HepG2 (cell line): ENCODE measurements at regions not wholly inside any gene's neighbourhood (a gene's known extent, or its start where the extent isn't known, plus 50 kb on each side); places are given as distances from the start of the nearest gene placed in this dataset.

Experiments
- ATAC-seq: fragments of 200-7000 bp; cut with Tn5 transposase; 3 replicates; pipeline ENCODE4 v1.9.1; 2020; ENCODE audit warnings: mild to moderate bottlenecking, moderate library complexity
- BruUV-seq: library from RNA; stranded (reverse); fragments of 400-500 nt; replicated peaks from 2 replicates; lab custom pipeline; 2021; lab: Mats Ljungman, UMichigan
- CTCF ChIA-PET: fragments of 300-600 bp; formaldehyde crosslinking; extraction: SDS; loops from one replicate; lab custom pipeline; 2021; ENCODE audit warnings: low total read pairs, inconsistent platforms, low intra/inter-chr PET ratio; lab: Yijun Ruan, JAX
- POLR2A ChIA-PET: fragments of 350-600 bp; sonication (Branson Sonifier 250); formaldehyde crosslinking; loops from one replicate; lab custom pipeline; 2020; ENCODE audit warnings: antibody characterized with exemption, inconsistent platforms; lab: Yijun Ruan, JAX
- DNase-seq: peaks from one replicate; pipeline ENCODE4 v3.0.0-alpha.2; 2015; ENCODE audit warnings: low spot score
- FAIRE-seq: peaks from 3 replicates; lab custom pipeline; 2011; peaks lifted over from hg19 to GRCh38; lab: Jason Lieb, UNC
- H2AFZ ChIP-seq: one replicate; pipeline ENCODE4 v1.6.1; 2011; ENCODE audit warnings: low read length, inconsistent platforms
- H3K27ac ChIP-seq: fragments of 300-600 bp; 3 replicates; pipeline ENCODE4 v1.8.0; 2011; ENCODE audit warnings: mixed run types, mild to moderate bottlenecking, mixed read lengths, low read length, inconsistent platforms; ENCODE audit not compliant: insufficient read depth; ENCODE audit errors: extremely low read length
- H3K27me3 ChIP-seq, 2 experiments: fragments of 200-600 bp in 1 of 2; 2 replicates in 1 of 2; 3 replicates in 1 of 2; pipeline versions ENCODE4 v1.6.0 to v1.8.0; 2011; ENCODE audit warnings: low read length in 2 of 2, mild to moderate bottlenecking in 2 of 2, moderate library complexity in 2 of 2, inconsistent platforms in 1 of 2; ENCODE audit not compliant: insufficient read depth in 2 of 2, control insufficient read depth in 1 of 2
- H3K36me3 ChIP-seq, 2 experiments: fragments of 200-600 bp in 1 of 2; replicated peaks in 1 of 2; 2 replicates in 1 of 2; 3 replicates in 1 of 2; pipeline versions ENCODE4 v1.5.1 to v1.8.0; 2011; ENCODE audit warnings: low read length in 2 of 2, inconsistent platforms in 1 of 2; ENCODE audit not compliant: insufficient read depth in 2 of 2, control insufficient read depth in 1 of 2
- H3K4me1 ChIP-seq: 2 replicates; pipeline ENCODE4 v1.5.1; 2012; ENCODE audit warnings: low read length, inconsistent platforms; ENCODE audit not compliant: insufficient read depth
- H3K4me2 ChIP-seq: 2 replicates; pipeline ENCODE4 v1.6.0; 2011; ENCODE audit warnings: low read depth, low read length, inconsistent platforms
- H3K4me3 ChIP-seq, 3 experiments: fragments of 200-600 bp in 1 of 3; sonication (generic), shearing (Covaris generic) in 1 of 3; replicated peaks in 1 of 3; 2 replicates each; pipeline ENCODE4 v1.5.1; 2011 to 2016; ENCODE audit warnings: low read length in 3 of 3, inconsistent platforms in 2 of 3, low read depth in 2 of 3, mild to moderate bottlenecking in 2 of 3, control low read depth in 1 of 3, mixed read lengths in 1 of 3; ENCODE audit not compliant: insufficient read depth in 1 of 3
- H3K79me2 ChIP-seq: one replicate; pipeline ENCODE4 v1.6.1; 2011; ENCODE audit warnings: low read length, inconsistent platforms; ENCODE audit not compliant: insufficient read depth
- H3K9ac ChIP-seq: 2 replicates; pipeline ENCODE4 v1.6.0; 2011; ENCODE audit warnings: mild to moderate bottlenecking, low read depth, low read length, inconsistent platforms; ENCODE audit not compliant: insufficient read depth
- H3K9me3 ChIP-seq: 2 replicates; pipeline ENCODE4 v1.5.1; 2012; ENCODE audit warnings: mild to moderate bottlenecking, low read length
- H4K20me1 ChIP-seq: 2 replicates; pipeline ENCODE4 v1.6.0; 2011; ENCODE audit warnings: inconsistent platforms, mild to moderate bottlenecking, low read length, moderate library complexity; ENCODE audit not compliant: insufficient read depth
- BCL3 ChIP-seq: sonication (generic); formaldehyde crosslinking; IDR thresholded peaks from 2 replicates; pipeline ENCODE4 v1.5.1; 2020; ENCODE audit warnings: mild to moderate bottlenecking, missing genetic modification reagents, moderate library complexity
- KLF11 ChIP-seq: IDR thresholded peaks from 2 replicates; pipeline ENCODE4 v1.6.1; 2016; ENCODE audit warnings: missing compliant biosample characterization
- SIN3B ChIP-seq: fragments of 150-350 bp; IDR thresholded peaks from 2 replicates; pipeline ENCODE4 v1.6.1; 2014; ENCODE audit warnings: low read length
- TSC22D2 ChIP-seq: sonication (generic); formaldehyde crosslinking; IDR thresholded peaks from 2 replicates; pipeline ENCODE4 v1.5.1; 2020; ENCODE audit warnings: missing genetic modification reagents, mild to moderate bottlenecking, borderline replicate concordance
- ZNF230 ChIP-seq: sonication (generic); formaldehyde crosslinking; IDR thresholded peaks from 2 replicates; pipeline ENCODE4 v1.4.0; 2020; ENCODE audit warnings: mild to moderate bottlenecking, missing genetic modification reagents
- ZNF468 ChIP-seq: sonication (generic); formaldehyde crosslinking; IDR thresholded peaks from 2 replicates; pipeline ENCODE4 v1.8.0; 2022; ENCODE audit warnings: mild to moderate bottlenecking, moderate library complexity, missing genetic modification reagents
- ZNF891 ChIP-seq: sonication (generic); formaldehyde crosslinking; IDR thresholded peaks from 2 replicates; pipeline ENCODE4 v1.5.0; 2020; ENCODE audit warnings: mild to moderate bottlenecking, missing genetic modification reagents
- WGBS: methylation state at CpG from one replicate; pipeline ENCODE4 v1.1.6; 2017; ENCODE audit warnings: low lambda C conversion rate; 5-methylcytosine and 5-hydroxymethylcytosine counted together
- in situ Hi-C: cut with HindIII; loops from 2 replicates; pipeline ENCODE4 v1.10.0; 2017; ENCODE audit warnings: low pct_unique_long_range_greater_than_20kb; ENCODE audit not compliant: extremely low pct_ligation_motif_present
- intact Hi-C: fragments of 100-400 bp; cut with micrococcal nuclease; formaldehyde crosslinking; loops from one replicate; pipeline ENCODE4 v1.10.0; 2022; ENCODE audit not compliant: unreplicated experiment
- TF ChIP-seq, protein P1 (sequence below): IDR thresholded peaks from 2 replicates; pipeline ENCODE4 v1.6.1; 2016

GRCh38 chr3:13199006-13199776, 126.0 kb upstream of the IQSEC1 start:
- Histone ChIP-seq H3K36me3 (no peaks in the 10 kb centered on the region), H3K27me3 (no peaks in the 10 kb centered on the region), H3K4me2 (no peak overlapping the region), H3K4me3 (no peak overlapping the region), H3K79me2 (peaks cover 5% of the 10 kb centered on the region), H2AFZ (no peak overlapping the region), H3K9me3 (no peaks in the 10 kb centered on the region), H3K27ac (no peak overlapping the region), H4K20me1 (peaks cover 10% of the 10 kb centered on the region; the same call in 1 of the 2 replicates), H3K4me1 (peaks cover 29% of the 10 kb centered on the region), H3K9ac (no peak overlapping the region)
- ATAC-seq (no peak), FAIRE-seq (no peak), DNase-seq (no peak)
- ChIA-PET POLR2A (no interaction called here), CTCF (no interaction called here)
- no TSS peak for BruUV-seq
- WGBS, result 96% methylated on average over 22 of the region's 25 CpGs
- TF ChIP-seq TSC22D2 (CRISPR knock-in tag) (no peak), ZNF230 (CRISPR knock-in tag) (no peak), KLF11 (no peak), SIN3B (no peak), BCL3 (CRISPR knock-in tag) (no peak), ZNF468 (no peak), ZNF891 (CRISPR knock-in tag) (no peak)
- TF ChIP-seq, protein P1, sequence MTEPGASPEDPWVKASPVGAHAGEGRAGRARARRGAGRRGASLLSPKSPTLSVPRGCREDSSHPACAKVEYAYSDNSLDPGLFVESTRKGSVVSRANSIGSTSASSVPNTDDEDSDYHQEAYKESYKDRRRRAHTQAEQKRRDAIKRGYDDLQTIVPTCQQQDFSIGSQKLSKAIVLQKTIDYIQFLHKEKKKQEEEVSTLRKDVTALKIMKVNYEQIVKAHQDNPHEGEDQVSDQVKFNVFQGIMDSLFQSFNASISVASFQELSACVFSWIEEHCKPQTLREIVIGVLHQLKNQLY (CRISPR knock-in tag), result no peak
- in situ Hi-C loops (no loop called here), intact Hi-C loops (no loop called here)
